ENCODE measurements at regions not wholly inside any gene's neighbourhood (a gene's known extent, or its start where the extent isn't known, plus 50 kb on each side); places are given as distances from the start of the nearest gene placed in this dataset.
"Not testable (repeated sequence)": the region's sequence is repeated elsewhere in the genome, so short reads cannot be mapped to it uniquely, and the experiment has no call there.

DNA sequence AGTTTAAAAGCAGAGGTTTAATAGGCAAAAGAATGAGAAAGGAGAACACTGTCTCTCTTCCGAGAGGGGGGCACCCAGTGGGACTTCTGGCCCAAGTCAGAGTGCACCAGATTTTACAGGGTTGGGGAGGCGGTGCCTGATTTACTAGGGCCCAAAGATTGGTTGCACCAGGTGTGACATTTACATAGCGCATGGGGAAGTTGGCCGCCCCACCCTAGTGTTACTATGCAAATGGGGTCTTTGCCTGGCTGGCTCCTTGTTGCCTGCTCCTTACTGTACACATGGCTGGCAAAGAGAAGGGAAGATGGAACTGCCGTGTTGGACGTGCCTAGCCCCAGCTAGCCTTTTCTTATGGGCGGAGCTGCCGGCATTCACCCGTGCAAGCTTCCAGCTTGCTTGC, 118.8 kb downstream of the NPIPA8 start:
- H3K9me2 ChIP-seq (ENCODE audit: insufficient read depth, low read length); H3K4me2 ChIP-seq (ENCODE audit: low read length); BruUV-seq (replicated peaks); H3K27ac ChIP-seq (ENCODE audit: low read depth, low read length, poor library complexity, severe bottlenecking); H3K36me3 ChIP-seq (ENCODE audit: insufficient read depth, low read length); H3K4me3 ChIP-seq (ENCODE audit: low read depth, low read length, poor library complexity, severe bottlenecking); H3K79me2 ChIP-seq (ENCODE audit: insufficient read depth, low read depth, low read length); H3K4me1 ChIP-seq (ENCODE audit: insufficient read depth, low read length, poor library complexity, severe bottlenecking); H3K9me3 ChIP-seq (ENCODE audit: low read length); intact Hi-C loops (cut with micrococcal nuclease; ENCODE audit: unreplicated experiment); H2AFZ ChIP-seq (ENCODE audit: low read length); POLR2A ChIA-PET; CTCF ChIA-PET (ENCODE audit: unreplicated experiment); H4K20me1 ChIP-seq (ENCODE audit: insufficient read depth, low read length): not testable (repeated sequence)
- peak; percentile 13 for DNase-seq (ENCODE audit: low spot score)

- H3K4me2 ChIP-seq (ENCODE audit: low read length); H3K79me2 ChIP-seq (ENCODE audit: insufficient read depth, low read depth, low read length); DNase-seq (ENCODE audit: low spot score); CTCF ChIA-PET (ENCODE audit: unreplicated experiment); H3K4me3 ChIP-seq (ENCODE audit: low read depth, low read length, poor library complexity, severe bottlenecking); H3K4me1 ChIP-seq (ENCODE audit: insufficient read depth, low read length, poor library complexity, severe bottlenecking); BruUV-seq (replicated peaks); H3K27ac ChIP-seq (ENCODE audit: low read depth, low read length, poor library complexity, severe bottlenecking); H3K9me2 ChIP-seq (ENCODE audit: insufficient read depth, low read length); H3K9me3 ChIP-seq (ENCODE audit: low read length); H4K20me1 ChIP-seq (ENCODE audit: insufficient read depth, low read length); H3K36me3 ChIP-seq (ENCODE audit: insufficient read depth, low read length); POLR2A ChIA-PET; intact Hi-C loops (cut with micrococcal nuclease; ENCODE audit: unreplicated experiment); H2AFZ ChIP-seq (ENCODE audit: low read length): not testable (repeated sequence)
Measured at GRCh38 chr16:18216814-18217213, 119.7 kb downstream of the NPIPA8 start.

GRCh38 chr16:18213810-18214209, 122.7 kb downstream of the NPIPA8 start:
- BruUV-seq (replicated peaks); H3K27ac ChIP-seq (ENCODE audit: low read depth, low read length, poor library complexity, severe bottlenecking); H3K9me3 ChIP-seq (ENCODE audit: low read length); DNase-seq (ENCODE audit: low spot score); H3K4me1 ChIP-seq (ENCODE audit: insufficient read depth, low read length, poor library complexity, severe bottlenecking); H2AFZ ChIP-seq (ENCODE audit: low read length); H3K4me3 ChIP-seq (ENCODE audit: low read depth, low read length, poor library complexity, severe bottlenecking); H4K20me1 ChIP-seq (ENCODE audit: insufficient read depth, low read length); POLR2A ChIA-PET; H3K36me3 ChIP-seq (ENCODE audit: insufficient read depth, low read length); H3K4me2 ChIP-seq (ENCODE audit: low read length); CTCF ChIA-PET (ENCODE audit: unreplicated experiment); H3K79me2 ChIP-seq (ENCODE audit: insufficient read depth, low read depth, low read length); intact Hi-C loops (cut with micrococcal nuclease; ENCODE audit: unreplicated experiment); H3K9me2 ChIP-seq (ENCODE audit: insufficient read depth, low read length): not testable (repeated sequence)

DNA sequence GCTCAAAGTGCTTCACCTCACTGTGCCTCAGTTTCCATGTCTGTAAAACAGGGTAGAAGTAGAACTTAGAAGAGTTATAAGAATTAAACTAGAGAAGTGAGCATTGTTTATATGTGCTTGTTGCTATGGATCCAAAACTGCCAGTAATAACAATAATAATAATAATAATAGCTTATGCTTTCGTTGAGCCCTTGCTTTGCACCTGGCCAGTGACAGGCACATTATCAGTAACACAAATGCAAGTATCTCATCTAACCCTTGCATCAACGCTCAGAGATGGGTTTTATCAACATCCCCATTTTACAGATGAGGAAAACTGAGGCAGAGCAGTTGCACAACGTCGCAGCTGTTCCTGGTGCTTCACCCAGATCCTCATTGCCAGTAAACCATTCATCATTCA, 125.0 kb downstream of the NPIPA8 start:
- CTCF ChIA-PET (ENCODE audit: unreplicated experiment); H3K36me3 ChIP-seq (ENCODE audit: insufficient read depth, low read length); H3K4me1 ChIP-seq (ENCODE audit: insufficient read depth, low read length, poor library complexity, severe bottlenecking); H3K4me2 ChIP-seq (ENCODE audit: low read length); H4K20me1 ChIP-seq (ENCODE audit: insufficient read depth, low read length); POLR2A ChIA-PET; H3K79me2 ChIP-seq (ENCODE audit: insufficient read depth, low read depth, low read length); intact Hi-C loops (cut with micrococcal nuclease; ENCODE audit: unreplicated experiment); H2AFZ ChIP-seq (ENCODE audit: low read length); DNase-seq (ENCODE audit: low spot score); H3K9me3 ChIP-seq (ENCODE audit: low read length); BruUV-seq (replicated peaks); H3K27ac ChIP-seq (ENCODE audit: low read depth, low read length, poor library complexity, severe bottlenecking); H3K9me2 ChIP-seq (ENCODE audit: insufficient read depth, low read length); H3K4me3 ChIP-seq (ENCODE audit: low read depth, low read length, poor library complexity, severe bottlenecking): not testable (repeated sequence)

- H3K4me3 ChIP-seq (ENCODE audit: low read depth, low read length, poor library complexity, severe bottlenecking); H4K20me1 ChIP-seq (ENCODE audit: insufficient read depth, low read length); H3K4me2 ChIP-seq (ENCODE audit: low read length); intact Hi-C loops (cut with micrococcal nuclease; ENCODE audit: unreplicated experiment); POLR2A ChIA-PET; H3K4me1 ChIP-seq (ENCODE audit: insufficient read depth, low read length, poor library complexity, severe bottlenecking); CTCF ChIA-PET (ENCODE audit: unreplicated experiment); BruUV-seq (replicated peaks); DNase-seq (ENCODE audit: low spot score); H3K79me2 ChIP-seq (ENCODE audit: insufficient read depth, low read depth, low read length); H2AFZ ChIP-seq (ENCODE audit: low read length); H3K9me2 ChIP-seq (ENCODE audit: insufficient read depth, low read length); H3K9me3 ChIP-seq (ENCODE audit: low read length); H3K36me3 ChIP-seq (ENCODE audit: insufficient read depth, low read length); H3K27ac ChIP-seq (ENCODE audit: low read depth, low read length, poor library complexity, severe bottlenecking): not testable (repeated sequence)
Measured at GRCh38 chr16:18204786-18205185, 131.8 kb downstream of the NPIPA8 start.

DNA sequence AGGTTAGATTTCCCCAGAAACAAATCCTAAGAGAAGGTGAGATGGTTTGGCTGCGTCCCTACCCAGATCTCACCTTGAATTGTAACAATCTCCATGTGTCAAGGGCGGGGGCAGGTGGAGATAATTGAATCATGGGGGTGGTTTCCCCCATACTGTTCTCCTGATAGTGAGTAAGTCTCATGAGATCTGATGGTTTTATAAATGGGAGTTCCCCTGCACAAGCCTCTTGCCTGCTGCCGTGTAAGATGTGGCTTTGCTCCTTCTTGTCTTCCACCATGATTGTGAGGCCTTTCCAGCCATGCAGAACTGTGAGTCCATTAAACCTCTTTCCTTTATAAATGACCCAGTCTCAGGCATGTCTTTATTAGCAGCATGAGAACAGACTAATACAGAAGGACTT, 132.2 kb downstream of the NPIPA8 start:
- H3K79me2 ChIP-seq (ENCODE audit: insufficient read depth, low read depth, low read length); H3K36me3 ChIP-seq (ENCODE audit: insufficient read depth, low read length); H3K4me2 ChIP-seq (ENCODE audit: low read length); H3K4me3 ChIP-seq (ENCODE audit: low read depth, low read length, poor library complexity, severe bottlenecking); CTCF ChIA-PET (ENCODE audit: unreplicated experiment); BruUV-seq (replicated peaks); POLR2A ChIA-PET; H2AFZ ChIP-seq (ENCODE audit: low read length); DNase-seq (ENCODE audit: low spot score); H3K9me3 ChIP-seq (ENCODE audit: low read length); H3K4me1 ChIP-seq (ENCODE audit: insufficient read depth, low read length, poor library complexity, severe bottlenecking); H3K27ac ChIP-seq (ENCODE audit: low read depth, low read length, poor library complexity, severe bottlenecking); intact Hi-C loops (cut with micrococcal nuclease; ENCODE audit: unreplicated experiment); H4K20me1 ChIP-seq (ENCODE audit: insufficient read depth, low read length); H3K9me2 ChIP-seq (ENCODE audit: insufficient read depth, low read length): not testable (repeated sequence)

- CTCF ChIA-PET (ENCODE audit: unreplicated experiment), result not testable (repeated sequence)
Measured at GRCh38 chr16:18201511-18201910, 135.0 kb downstream of the NPIPA8 start.

More at GRCh38 chr16:18201511-18201910, 135.0 kb downstream of the NPIPA8 start:
- H3K27ac ChIP-seq (ENCODE audit: low read depth, low read length, poor library complexity, severe bottlenecking); H3K36me3 ChIP-seq (ENCODE audit: insufficient read depth, low read length); H3K79me2 ChIP-seq (ENCODE audit: insufficient read depth, low read depth, low read length); intact Hi-C loops (cut with micrococcal nuclease; ENCODE audit: unreplicated experiment); H2AFZ ChIP-seq (ENCODE audit: low read length); H3K9me2 ChIP-seq (ENCODE audit: insufficient read depth, low read length); BruUV-seq (replicated peaks); H3K4me3 ChIP-seq (ENCODE audit: low read depth, low read length, poor library complexity, severe bottlenecking); POLR2A ChIA-PET; H3K9me3 ChIP-seq (ENCODE audit: low read length); H4K20me1 ChIP-seq (ENCODE audit: insufficient read depth, low read length); DNase-seq (ENCODE audit: low spot score); H3K4me2 ChIP-seq (ENCODE audit: low read length); H3K4me1 ChIP-seq (ENCODE audit: insufficient read depth, low read length, poor library complexity, severe bottlenecking): not testable (repeated sequence)
